A204.1 (cell line): ENCODE measurements at regions not wholly inside any gene's neighbourhood (a gene's known extent, or its start where the extent isn't known, plus 50 kb on each side); places are given as distances from the start of the nearest gene placed in this dataset.

Experiments used
- FAIRE-seq: peaks from 2 replicates; lab custom pipeline; 2012; peaks lifted over from hg19 to GRCh38; lab: Jason Lieb, UNC

DNA sequence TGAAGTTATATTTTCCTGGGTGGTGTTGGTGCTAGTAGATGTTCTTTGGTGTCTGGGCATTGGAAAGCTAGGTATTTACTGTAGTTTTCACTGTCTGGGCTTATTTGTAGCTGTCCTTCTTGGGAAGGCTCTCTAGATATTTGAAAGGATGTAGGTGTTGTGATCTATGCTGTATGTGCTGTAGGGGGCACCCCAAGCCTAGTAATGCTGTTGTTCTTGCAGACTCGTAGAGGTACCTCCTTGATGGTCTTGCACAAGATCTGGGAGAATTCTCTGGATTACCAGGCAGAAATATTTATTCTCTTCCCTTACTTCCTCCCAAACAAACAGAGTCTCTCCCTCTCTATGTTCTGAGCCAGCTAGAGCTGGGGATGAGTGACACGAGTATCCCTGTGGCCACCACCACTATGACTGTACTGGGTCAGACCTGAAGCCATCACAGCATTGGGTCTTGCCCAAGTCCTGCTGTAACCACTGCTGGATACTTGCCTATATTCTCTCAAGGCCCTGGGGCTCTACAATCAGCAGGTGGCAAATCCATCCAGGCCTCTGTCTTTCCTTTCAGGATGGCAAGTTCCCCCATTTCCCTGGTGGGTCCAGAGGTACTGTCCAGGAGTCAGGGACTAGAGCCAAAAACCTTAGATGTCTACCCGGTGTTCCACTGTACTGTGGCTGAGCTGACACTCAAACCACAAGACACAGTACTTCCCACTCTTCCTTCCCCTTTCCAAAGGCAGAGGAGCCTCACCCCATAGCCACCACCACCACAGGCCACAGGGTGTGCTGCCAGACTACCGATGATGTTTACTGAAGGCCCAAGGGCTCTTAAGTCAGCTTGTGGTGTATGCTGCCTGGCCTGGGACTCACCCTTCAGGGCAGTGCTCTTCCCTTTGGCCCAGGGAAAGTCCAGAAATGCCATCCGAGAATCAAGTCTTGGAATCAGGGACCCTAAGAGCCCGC lies 195.2 kb upstream of the DPPA4 start:
- FAIRE-seq = no peak

DNA sequence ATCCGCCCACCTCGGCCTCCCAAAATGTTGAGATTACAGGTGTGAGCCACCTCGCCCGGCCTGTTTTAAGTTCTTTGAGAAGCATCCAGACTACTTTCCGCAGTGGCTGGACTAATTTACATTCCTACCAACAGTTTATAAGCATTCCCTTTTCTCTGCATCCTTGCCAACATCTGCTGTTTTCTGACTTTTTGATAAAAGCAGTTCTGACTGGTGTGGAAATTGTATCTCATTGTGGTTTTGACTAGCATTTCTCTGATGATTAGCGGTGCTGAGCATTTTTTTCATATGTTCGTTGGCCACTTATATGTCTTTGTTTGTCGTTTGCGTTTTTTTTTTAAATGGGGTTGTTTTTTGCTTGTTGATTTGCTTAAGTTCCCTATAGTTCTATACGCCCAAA lies 208.4 kb upstream of the DPPA4 start:
- FAIRE-seq = no peak

DNA sequence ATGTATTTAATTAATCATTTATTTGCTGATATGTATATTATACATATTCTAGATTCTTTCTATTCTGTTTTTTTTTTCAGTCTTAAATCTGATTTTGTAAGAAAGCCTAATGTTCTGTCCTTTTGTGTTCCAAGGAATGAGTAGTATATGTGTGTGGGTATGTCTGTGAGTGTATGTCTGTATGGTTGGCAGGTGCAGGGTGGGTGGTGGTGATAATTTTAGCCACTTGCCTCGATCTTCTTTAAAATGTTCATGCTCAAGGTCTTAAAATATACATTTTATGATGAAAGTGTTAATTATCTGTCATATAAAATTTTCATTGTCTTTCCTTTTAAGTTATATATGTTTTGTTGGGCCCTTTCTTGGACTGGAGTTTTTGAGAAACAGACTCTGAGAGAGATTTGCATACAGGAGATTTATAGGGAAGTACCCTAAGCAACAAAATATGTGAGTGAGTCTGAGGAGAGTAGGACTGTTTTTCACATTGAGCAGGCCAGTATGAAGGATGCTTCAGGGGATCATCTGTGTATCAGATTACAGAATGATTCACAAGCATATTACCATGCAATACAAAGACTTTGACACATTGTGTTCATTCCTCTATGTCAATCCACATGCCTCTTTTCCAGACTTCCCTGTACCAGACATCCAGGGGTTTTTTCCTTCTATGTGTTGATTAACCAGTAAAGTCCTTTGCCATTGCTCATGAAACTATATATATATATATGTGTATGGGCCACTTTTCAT lies 211.0 kb upstream of the DPPA4 start:
- no peak for FAIRE-seq

DNA sequence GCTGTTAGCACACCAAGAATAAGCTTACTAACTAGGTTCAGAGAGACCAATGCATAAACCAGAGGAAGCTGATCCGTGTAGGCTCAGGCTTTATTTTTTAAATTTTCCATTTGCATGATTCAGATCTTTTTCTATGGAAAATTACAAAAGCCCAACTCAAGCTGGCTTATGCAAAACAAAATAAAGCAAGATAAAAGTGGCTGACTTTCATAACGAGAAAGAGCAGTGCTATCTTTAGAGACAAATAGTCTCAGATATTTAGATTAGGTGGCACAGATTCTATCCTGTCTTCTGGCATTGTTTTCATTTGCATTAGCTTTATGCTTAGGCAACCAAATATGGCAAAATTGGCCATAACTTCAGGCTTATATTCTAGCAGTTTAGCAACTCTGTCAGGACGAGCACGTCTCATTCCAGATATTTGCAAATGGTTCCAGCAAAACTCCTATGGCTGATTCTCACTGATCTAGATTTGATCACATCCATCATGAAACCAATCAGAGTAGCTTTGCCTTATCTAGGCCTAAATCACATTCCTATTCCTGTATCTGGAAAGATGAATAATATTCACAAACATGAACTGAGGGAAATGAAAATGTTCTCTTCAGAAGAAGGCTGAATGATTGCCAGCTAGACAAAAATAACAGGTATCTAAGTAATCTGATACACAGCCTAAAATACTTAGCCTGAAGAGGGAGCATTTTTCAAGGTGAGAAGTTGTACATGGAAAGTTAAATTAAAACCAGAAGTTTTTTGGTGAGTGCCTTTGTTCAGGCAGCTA lies 216.4 kb upstream of the DPPA4 start:
- FAIRE-seq = no peak

DNA sequence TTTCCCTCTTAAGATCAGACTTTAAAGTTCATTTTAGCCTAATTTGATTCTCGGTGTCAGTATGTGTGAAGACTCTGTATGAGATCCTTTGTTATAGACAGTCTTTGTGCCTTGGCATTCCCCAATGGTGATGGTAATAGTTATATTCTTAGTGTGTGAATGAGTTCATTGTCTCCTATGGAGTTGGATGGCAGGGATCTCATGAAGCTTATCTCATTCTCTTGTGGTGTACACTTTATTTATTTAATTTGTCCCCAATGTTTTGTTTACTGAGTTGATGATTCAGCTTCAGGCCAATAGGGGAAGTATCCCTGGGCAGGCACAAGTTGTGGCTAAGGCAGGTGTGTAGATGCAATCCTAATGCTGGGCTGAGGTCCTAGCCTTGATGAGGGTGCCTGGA lies 222.0 kb upstream of the DPPA4 start:
- no peak for FAIRE-seq

DNA sequence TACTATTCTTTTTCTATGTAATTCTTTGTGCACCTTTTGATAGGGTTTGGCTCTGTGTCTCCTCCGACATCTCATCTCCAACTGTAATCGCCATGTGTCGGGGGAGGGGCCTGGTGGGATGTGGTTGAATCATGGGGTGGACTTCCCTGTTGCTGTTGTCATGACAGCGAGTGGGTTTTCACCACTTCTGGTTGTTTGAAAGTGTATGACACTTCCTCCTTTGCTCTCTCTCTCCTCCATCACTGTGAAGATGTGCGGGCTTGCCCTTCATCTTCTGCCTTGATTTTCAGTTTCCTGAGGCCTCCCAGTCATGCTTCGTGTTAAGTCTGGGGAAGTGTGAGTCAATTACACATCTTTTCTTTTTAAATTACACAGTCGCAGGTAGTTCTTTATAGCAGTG lies 225.8 kb upstream of the DPPA4 start:
- no peak for FAIRE-seq

DNA sequence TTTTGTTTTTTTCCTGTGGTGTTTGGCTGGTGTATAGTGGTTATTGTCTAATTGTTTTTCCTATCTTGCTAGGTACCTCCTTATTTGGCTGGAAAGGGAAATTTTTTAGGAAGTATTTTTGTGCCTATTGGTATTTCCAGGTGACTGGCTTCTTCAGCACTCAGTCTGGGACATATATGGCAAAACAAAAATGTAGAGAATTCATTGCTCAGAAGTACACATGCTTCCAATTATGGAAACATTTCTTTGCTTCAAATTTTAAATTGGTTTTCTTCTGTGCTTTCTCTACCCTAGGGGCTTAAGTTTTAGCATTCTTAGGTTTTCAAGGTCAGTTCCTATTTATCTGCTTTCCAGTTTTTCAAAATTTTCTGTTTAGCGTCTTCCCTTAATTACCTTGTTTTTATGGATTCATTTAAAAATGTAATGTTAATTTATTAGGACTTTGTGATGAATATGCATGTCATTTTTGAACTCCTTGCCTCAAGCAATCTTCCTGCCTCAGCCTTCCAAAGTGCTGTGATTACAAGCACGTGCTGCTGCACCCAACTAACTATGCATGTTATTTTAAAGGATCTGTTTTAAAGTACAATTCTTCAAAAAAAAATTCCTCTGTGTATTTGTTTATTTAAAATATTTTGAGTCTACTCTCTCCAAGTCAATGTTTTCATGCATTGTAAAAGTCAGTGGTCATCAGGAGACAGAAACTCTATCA lies 231.9 kb upstream of the DPPA4 start:
- no peak for FAIRE-seq

DNA sequence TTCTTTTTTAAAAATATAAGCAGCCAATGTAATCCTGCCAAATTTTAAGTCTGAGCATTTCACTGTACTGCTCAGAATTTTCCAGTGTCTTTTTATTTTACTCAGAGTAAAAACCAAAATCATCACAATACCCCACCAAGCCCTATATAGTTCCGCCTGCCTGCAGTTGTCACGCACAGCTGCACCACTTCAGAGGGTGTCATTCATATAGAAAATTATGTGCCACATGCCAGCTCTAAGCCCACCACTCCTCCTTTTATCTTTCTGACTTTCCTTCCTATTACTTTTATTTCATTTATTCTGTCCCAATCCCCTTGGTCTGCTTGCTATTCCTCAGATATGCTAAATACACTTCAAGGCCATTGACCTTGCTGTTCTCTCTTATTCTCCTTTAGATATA lies 233.1 kb upstream of the DPPA4 start:
- no peak for FAIRE-seq

DNA sequence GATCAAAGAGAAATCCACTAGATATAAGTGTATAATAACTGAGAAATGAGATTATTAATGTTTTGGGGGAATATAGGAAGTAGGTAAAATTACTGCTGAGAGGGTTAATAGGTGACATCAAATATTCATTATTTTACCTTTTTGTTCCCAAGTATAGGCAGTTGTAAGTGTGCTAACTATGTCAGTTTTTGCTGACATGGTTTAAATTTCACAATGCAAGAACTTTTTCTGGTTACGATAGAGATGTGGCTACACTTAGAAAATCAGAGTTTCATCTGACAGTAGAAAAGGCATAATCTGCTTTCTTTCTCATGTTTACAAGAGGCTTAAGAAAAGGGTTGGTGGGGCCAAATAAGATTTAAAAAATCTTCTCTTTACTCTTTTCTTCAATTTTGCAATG lies 235.0 kb upstream of the DPPA4 start:
- FAIRE-seq = no peak

DNA sequence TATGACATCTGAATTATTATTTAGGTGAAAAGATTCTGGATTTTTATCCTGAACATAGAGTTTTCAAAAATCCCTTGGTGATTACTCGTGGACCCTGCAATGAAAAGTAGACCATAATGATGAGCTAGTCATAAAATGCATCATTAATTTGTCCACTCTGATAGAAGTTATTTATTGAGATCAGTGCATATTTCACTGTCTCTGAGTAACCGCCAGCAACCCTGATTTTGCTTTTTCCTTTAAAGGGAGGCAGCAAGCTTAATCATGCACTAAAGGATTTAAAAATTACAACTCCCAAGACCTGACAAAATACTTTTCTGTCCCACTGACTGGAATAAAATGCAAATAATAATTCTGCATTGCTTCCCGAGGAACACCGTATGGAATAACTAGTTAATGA lies 259.6 kb upstream of the DPPA4 start:
- FAIRE-seq = no peak

DNA sequence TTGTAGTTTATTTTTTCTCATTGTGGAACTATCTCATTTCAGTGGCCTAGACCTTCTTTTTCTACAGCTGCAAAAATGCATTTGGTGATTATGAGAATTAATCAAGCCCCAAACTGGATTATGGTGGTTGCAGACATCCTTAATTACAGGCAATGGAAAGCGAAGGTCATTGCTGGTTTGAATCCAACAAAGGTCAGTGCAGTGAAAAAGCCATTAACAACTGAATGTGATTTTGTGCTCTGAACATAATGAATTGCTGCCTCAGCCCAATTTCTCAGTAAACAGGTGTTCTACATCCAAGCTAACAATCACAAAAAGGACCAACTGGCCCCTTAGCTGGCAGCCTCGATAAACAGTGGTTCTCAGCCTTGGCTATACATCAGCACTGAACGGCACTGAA lies 260.1 kb upstream of the DPPA4 start:
- no peak for FAIRE-seq

DNA sequence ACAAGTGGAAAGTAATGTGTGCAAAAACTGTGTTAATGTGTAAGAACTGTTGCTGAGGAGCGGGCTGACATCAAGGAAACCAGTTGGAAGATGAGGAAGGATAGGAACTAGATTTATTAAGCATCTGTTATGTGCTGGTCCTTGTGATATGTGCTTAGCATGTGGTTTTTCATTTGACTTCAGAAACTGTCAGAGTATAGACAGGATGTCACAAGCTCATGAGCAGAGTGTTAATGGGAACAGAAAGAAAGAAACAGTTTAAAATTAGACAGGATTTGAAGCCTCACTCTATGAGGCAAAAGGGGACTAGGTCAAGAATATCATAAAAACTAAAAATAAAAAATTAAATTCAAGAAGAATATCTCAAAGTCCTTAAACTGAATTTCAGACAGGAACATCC lies 270.6 kb upstream of the DPPA4 start:
- no peak for FAIRE-seq

DNA sequence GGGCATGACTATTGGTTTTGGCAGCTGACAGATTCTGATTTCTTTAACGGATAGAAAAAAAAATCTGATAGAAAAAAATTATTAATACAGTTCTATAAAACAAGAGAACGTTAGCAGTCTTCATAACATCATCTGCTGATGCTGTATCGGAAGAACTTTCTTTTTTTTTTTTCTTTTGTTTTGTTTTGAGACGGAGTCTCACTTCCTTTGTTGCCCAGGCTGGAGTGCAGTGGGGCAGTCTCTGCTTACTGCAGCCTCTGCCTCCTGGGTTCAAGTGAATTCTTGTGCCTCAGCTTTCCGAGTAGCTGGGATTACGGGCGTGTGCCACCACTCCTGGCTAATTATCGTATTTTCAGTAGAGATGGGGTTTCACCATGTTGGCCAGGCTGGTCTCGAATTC lies 271.2 kb upstream of the DPPA4 start:
- no peak for FAIRE-seq

DNA sequence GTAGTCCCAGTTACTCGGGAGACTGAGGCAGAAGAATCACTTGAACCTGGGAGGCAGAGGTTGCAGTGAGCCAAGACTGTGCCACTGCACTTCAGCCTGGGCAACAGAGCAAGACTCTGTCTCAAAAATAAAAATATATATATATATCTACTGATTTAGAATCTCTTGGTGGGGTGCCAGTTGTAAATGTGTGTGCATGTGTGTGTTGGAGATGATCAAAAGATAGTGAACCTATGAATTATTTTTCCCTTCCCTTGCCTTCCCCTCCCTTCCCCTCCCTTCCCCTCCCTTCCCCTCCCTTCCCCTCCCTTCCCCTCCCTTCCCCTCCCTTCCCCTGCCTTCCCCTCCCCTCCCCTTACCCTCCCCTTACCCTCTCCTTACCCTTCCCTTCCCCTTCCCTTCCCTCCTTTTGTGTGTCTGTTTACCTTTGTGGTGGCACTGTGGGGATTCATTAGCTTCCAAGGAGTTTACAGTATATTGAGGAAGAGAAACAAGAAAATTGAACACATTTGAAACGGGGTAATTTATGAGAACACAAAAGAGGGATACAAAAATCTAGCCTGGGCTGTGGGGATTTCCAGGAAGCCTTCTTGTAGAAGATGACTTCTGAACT lies 281.5 kb upstream of the DPPA4 start:
- no peak for FAIRE-seq

DNA sequence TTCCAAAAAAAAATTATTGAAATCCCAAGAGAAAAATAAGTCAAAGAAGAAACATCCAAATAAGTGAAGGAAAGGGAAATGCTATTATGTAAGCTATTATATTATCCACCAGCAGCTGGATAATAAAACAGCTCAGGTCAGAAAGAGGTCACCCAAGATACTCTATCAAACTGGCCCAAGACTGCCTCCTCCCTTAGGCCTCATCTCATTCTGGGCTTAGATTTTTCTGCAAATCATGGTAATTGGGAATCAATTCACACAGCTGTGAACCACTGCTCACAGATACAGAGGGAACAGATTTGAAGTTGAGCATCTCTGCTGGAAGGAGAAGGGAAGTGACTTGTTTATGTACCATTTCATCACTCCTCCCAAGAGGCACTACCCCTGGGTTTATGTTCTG lies 294.6 kb upstream of the DPPA4 start:
- no peak for FAIRE-seq

DNA sequence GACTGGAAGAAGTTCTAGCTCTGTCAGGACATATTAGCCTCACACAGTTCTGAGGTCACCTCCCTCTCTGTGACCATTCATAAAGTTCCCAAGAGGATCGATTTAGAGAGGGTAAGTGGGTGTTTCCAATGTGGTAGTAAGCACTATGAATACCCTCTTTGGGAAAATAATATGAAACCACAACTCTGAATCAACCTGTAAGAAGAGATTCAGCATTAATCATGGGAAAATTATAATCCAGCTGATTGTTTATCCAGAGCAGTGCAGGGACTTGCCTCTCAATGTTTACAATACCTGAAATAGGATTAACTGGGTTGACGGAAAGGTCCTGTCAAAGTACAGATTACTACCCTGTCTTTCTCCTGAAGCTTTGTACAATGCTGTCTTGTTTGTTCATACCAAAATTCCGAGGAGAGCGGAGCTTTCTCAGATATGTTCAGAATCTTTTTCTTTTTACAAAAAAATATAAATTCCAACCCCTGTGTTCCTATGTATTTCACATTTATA lies 302.9 kb upstream of the DPPA4 start:
- FAIRE-seq = no peak

DNA sequence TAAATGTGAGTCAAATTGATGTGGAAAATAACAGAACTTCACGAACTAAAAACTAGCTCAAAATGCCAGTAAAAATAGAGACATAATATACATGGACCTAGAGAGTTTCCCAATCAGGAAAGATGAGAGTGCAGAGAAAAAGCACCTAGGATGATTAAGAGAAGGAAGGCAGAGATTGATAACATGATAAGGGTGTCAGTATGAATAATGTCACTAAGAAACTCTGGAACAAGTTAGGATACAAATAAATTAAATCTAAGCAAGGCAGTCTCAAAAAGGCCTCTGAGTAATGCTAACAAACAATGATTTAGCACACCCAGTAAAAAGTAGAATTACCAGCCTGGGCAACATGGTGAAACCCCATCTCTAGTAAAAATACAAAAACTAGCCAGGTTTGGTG lies 304.7 kb upstream of the DPPA4 start:
- no peak for FAIRE-seq

DNA sequence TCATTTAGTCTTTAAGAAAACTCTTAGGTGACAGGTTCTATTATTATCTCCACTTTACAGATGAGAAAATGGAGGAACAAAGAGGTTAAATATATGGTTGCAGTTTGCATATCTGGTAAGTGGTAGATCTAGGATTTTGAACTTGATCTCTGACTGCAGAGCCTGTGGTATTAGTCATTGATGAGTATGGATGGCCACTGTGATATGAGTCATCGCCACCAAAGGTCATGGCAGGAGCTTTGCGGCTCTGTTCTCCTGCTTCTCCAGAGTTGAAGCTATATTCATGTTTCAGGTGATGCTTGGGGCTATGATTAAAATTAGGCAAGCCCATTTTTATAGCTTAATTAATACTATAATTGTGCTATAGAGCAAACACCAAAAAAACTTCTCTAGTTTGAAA lies 306.2 kb upstream of the DPPA4 start:
- FAIRE-seq = no peak

DNA sequence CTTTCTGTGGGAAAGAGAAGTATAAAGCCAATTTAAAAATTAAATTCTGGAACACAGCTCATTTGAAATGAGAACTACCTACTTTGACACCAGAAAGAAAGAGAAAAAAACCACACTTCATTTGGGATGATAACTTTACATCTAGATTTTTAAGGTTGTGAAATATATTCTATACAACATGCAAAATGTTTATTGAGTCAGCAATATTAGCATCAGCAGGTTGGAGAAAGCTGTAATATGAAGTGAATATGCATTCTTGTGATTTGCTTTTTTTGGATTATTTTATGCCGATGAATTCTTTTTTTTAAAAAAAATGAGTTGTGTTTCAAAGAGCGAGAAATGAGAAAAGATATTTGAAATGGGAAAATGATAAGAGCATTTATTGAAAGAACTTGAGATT lies 307.0 kb upstream of the DPPA4 start:
- FAIRE-seq = no peak

DNA sequence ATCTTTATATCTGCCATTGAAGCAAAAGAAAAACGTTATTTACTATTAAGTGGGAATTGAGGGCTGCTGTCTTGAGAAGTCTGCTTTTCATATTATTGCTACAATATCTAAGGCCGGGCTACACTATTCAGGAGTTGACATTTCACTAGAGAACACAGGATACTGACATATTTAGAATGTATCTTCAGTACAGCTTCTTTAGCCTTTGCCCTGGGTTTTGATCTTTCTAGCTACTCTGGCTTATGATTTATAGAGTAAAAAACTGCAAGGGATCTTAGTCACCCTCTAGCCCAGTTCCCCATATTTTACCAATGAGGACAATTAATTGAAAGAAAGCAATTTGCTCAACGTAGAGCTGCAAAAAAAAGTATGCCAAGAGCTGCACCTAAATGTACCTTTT lies 307.4 kb upstream of the DPPA4 start:
- FAIRE-seq = no peak

DNA sequence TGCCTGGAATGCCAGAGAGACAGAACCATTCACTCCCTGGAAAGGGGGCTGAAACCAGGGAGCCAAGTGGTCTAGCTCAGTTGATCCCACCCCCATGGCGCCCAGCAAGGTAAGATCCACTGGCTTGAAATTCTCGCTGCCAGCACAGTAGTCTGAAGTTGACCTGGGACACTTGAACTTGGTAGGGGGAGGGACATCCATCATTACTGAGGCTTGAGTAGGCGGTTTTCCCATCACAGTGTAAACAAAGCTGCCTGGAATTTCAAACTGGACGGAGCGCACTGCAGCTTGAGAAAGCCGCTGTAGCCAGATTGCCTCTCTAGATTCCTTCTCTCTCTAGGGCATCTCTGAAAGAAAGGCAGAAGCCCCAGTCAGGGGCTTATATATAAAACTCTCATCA lies 310.7 kb upstream of the DPPA4 start:
- no peak for FAIRE-seq

DNA sequence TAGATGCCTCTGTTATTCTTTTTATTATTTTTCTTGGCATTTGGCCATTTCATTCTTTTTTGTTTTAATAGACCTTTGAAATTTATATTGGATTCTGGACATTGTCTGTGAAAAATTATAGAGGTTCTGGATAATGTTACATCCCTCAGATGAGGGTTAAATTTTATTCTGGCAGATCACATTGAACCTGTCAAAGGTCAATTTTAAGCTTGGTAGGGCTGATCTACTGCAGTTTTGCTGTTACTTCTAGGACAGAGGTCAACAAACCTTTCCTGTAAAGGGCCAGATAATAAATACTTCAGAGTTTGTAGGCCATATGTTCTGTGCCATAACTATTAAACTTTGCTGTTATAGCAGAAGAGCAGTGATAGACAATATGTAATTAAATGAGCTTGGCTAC lies 318.9 kb upstream of the DPPA4 start:
- FAIRE-seq = no peak
